Neural progenitor cell (in vitro differentiated cells): ENCODE measurements at regions not wholly inside any gene's neighbourhood (a gene's known extent, or its start where the extent isn't known, plus 50 kb on each side); places are given as distances from the start of the nearest gene placed in this dataset.

Experiments used
- DNase-seq: peaks from one replicate; pipeline ENCODE4 v3.0.0-alpha.2; 2016; ENCODE audit warnings: low spot score
- H2AFZ ChIP-seq: fragments of 200-600 bp; sonication (generic); replicated peaks from 2 replicates; pipeline ENCODE4 v1.6.1; 2016; ENCODE audit warnings: antibody characterized with exemption
- H3F3A ChIP-seq: fragments of 200-600 bp; sonication (generic); 2 replicates; pipeline ENCODE4 v1.6.1; 2016; ENCODE audit warnings: antibody characterized with exemption, low read depth
- H3K27ac ChIP-seq: fragments of 200-600 bp; sonication (generic); 2 replicates; pipeline ENCODE4 v1.5.1; 2016; ENCODE audit warnings: mild to moderate bottlenecking
- H3K27me3 ChIP-seq: fragments of 200-600 bp; sonication (generic); 2 replicates; pipeline ENCODE4 v1.6.1; 2016; ENCODE audit warnings: mild to moderate bottlenecking, moderate library complexity
- H3K36me3 ChIP-seq: fragments of 200-600 bp; sonication (generic); 2 replicates; pipeline ENCODE4 v1.5.1; 2016
- H3K4me1 ChIP-seq: fragments of 200-600 bp; sonication (generic); 2 replicates; pipeline ENCODE4 v1.6.1; 2016; ENCODE audit warnings: mixed run types
- H3K4me2 ChIP-seq: fragments of 200-600 bp; sonication (generic); 2 replicates; pipeline ENCODE4 v1.6.1; 2016
- H3K4me3 ChIP-seq: fragments of 200-600 bp; sonication (generic); 2 replicates; pipeline ENCODE4 v1.5.1; 2016
- H3K79me2 ChIP-seq: fragments of 200-600 bp; sonication (generic); 2 replicates; pipeline ENCODE4 v1.6.1; 2016; ENCODE audit warnings: low read depth
- H3K9ac ChIP-seq: fragments of 200-600 bp; sonication (generic); 2 replicates; pipeline ENCODE4 v1.6.1; 2016
- H3K9me3 ChIP-seq: fragments of 200-600 bp; sonication (generic); 2 replicates; pipeline ENCODE4 v1.5.1; 2016; ENCODE audit warnings: low read depth
- H4K20me1 ChIP-seq: fragments of 200-600 bp; sonication (generic); 2 replicates; pipeline ENCODE4 v1.6.1; 2016; ENCODE audit warnings: low read depth
- H3K27ac Mint-ChIP-seq: 3 replicates; pipeline ENCODE4 v1.8.0; 2021; ENCODE audit warnings: mixed read lengths
- H3K27me3 Mint-ChIP-seq: 2 replicates; pipeline ENCODE4 v1.8.0; 2022; ENCODE audit warnings: low read depth, mild to moderate bottlenecking, inconsistent platforms, moderate library complexity, mixed read lengths; ENCODE audit not compliant: insufficient read depth
- H3K36me3 Mint-ChIP-seq: 3 replicates; pipeline ENCODE4 v1.8.0; 2021; ENCODE audit warnings: mixed read lengths
- H3K4me1 Mint-ChIP-seq: 3 replicates; pipeline ENCODE4 v1.8.0; 2021; ENCODE audit warnings: mixed read lengths
- H3K4me3 Mint-ChIP-seq: 3 replicates; pipeline ENCODE4 v1.8.0; 2021; ENCODE audit warnings: mild to moderate bottlenecking, moderate library complexity, mixed read lengths
- H3K9me3 Mint-ChIP-seq: 3 replicates; pipeline ENCODE4 v1.8.0; 2020; ENCODE audit warnings: mixed read lengths
- CTCF ChIP-seq: fragments of 200-600 bp; sonication (generic); IDR thresholded peaks from 2 replicates; pipeline ENCODE4 v1.5.1; 2017; ENCODE audit warnings: antibody characterized with exemption, mild to moderate bottlenecking
- EZH2 ChIP-seq: fragments of 200-600 bp; sonication (generic); IDR thresholded peaks from 2 replicates; pipeline ENCODE4 v1.6.1; 2017; ENCODE audit warnings: antibody characterized with exemption, mild to moderate bottlenecking, moderate library complexity
- EZH2phosphoT487 ChIP-seq: fragments of 200-600 bp; sonication (generic); IDR thresholded peaks from 2 replicates; pipeline ENCODE4 v1.6.1; 2017; ENCODE audit warnings: antibody characterized with exemption

DNA sequence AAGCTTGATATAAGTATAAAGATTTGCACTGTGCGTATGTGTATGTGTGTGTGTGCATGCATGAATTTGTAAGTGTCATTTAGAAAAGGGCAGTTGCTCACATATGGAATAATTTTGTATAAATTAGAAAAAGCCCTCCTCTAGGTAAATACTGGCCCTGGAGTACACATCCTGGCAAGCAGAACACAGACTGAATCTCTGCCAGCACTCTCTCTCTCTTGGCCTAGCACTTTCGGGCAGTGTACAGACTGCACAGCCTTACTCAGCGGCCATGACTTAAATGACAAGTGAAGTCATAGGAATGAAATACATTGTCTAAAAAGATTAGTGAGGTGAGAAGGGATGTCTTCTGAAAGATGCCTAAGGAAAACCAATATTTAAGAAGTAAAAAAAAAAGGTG is 214.1 kb downstream of the RDH14 start:
- Histone ChIP-seq H3K4me1 (no peaks in the 10 kb centered on the region), H3K4me2 (no peak overlapping the region), H3F3A (no peaks in the 10 kb centered on the region), H3K9me3 (no peaks in the 10 kb centered on the region), H3K79me2 (no peaks in the 10 kb centered on the region), H3K27ac (no peak overlapping the region), H2AFZ (no peak overlapping the region), H3K9ac (no peak overlapping the region), H4K20me1 (no peaks in the 10 kb centered on the region), H3K27me3 (no peaks in the 10 kb centered on the region), H3K36me3 (no peaks in the 10 kb centered on the region), H3K4me3 (no peak overlapping the region)
- Mint-ChIP-seq H3K36me3 (no peaks in the 10 kb centered on the region), H3K9me3 (no peaks in the 10 kb centered on the region), H3K27me3 (no peaks in the 10 kb centered on the region), H3K27ac (no peak overlapping the region), H3K4me3 (no peak overlapping the region), H3K4me1 (no peaks in the 10 kb centered on the region)
- TF ChIP-seq CTCF = no peak
- TF ChIP-seq EZH2 = no peak
- TF ChIP-seq EZH2phosphoT487 = no peak
- no peak for DNase-seq

DNA sequence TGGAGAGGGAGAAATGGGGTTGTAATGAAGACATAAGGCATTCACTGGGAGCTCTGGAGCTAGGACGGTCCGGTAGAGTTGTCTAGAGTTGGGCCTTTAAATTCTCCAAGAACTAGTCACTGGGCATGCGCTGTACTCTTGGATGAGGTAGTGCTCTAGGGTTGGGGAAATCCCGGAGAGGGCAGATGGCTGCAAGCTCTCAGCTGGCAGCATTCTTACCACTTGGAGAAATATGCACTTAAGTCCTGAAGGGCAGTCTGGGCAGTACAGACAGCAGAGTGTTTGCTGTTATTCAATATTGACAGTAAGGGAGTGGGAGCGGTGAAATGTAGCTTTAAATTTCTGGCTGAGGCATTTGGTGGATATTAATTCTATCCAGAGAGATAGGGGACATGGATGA is 214.6 kb downstream of the RDH14 start:
- no peak overlapping the region for H3K9ac ChIP-seq
- H3K27ac Mint-ChIP-seq = no peak overlapping the region

GRCh38 chr2:18342901-18343300 is 217.6 kb downstream of the RDH14 start:
- no peak for DNase-seq
- H4K20me1 ChIP-seq = no peaks in the 10 kb centered on the region
- H3K9me3 ChIP-seq = no peaks in the 10 kb centered on the region
- H3K4me2 ChIP-seq = no peak overlapping the region
- no peaks in the 10 kb centered on the region for H3K36me3 Mint-ChIP-seq
- no peak overlapping the region for H3K27ac ChIP-seq
- H3K4me1 ChIP-seq = no peaks in the 10 kb centered on the region
- no peaks in the 10 kb centered on the region for H3F3A ChIP-seq
- H3K9ac ChIP-seq = no peak overlapping the region
- H3K4me3 ChIP-seq = no peak overlapping the region
- H3K9me3 Mint-ChIP-seq = no peaks in the 10 kb centered on the region
- H3K36me3 ChIP-seq = no peaks in the 10 kb centered on the region
- H2AFZ ChIP-seq = no peak overlapping the region
- H3K27me3 Mint-ChIP-seq = no peaks in the 10 kb centered on the region
- H3K4me1 Mint-ChIP-seq = no peaks in the 10 kb centered on the region
- H3K27me3 ChIP-seq = no peaks in the 10 kb centered on the region
- no peaks in the 10 kb centered on the region for H3K79me2 ChIP-seq
- no peak overlapping the region for H3K4me3 Mint-ChIP-seq
- TF ChIP-seq CTCF (no peak), EZH2 (no peak), EZH2phosphoT487 (no peak)
- no peak overlapping the region for H3K27ac Mint-ChIP-seq

More for the DNA sequence above, 214.6 kb downstream of the RDH14 start:
- Histone ChIP-seq H3K9me3 (no peaks in the 10 kb centered on the region), H3K4me1 (no peaks in the 10 kb centered on the region), H4K20me1 (no peaks in the 10 kb centered on the region), H3K36me3 (no peaks in the 10 kb centered on the region), H3K79me2 (no peaks in the 10 kb centered on the region), H3F3A (no peaks in the 10 kb centered on the region), H3K4me3 (no peak overlapping the region), H3K27ac (no peak overlapping the region), H3K4me2 (no peak overlapping the region), H3K27me3 (no peaks in the 10 kb centered on the region), H2AFZ (no peak overlapping the region)
- TF ChIP-seq EZH2phosphoT487 (no peak), CTCF (no peak), EZH2 (no peak)
- Mint-ChIP-seq H3K27me3 (no peaks in the 10 kb centered on the region), H3K9me3 (no peaks in the 10 kb centered on the region), H3K36me3 (no peaks in the 10 kb centered on the region), H3K4me1 (no peaks in the 10 kb centered on the region), H3K4me3 (no peak overlapping the region)
- no peak for DNase-seq

DNA sequence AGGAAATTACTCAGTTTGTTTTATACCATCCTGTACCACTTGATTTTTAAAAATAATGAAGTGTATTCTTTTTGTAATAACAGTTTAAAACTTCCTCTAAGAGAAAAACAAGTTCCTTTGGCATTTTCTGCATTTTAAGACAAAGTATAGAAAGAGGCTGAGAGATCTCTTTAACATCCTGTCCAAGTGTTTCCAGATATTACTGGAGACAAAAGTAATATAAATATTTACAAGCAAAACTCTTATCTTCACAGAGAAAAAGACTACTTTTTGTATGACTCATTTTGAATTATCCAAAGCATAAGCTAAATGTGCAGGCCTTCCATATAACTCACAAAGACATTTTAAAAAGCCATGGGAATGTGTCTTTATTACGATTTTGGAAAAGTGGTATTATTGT is 221.1 kb downstream of the RDH14 start:
- no peaks in the 10 kb centered on the region for H3K36me3 Mint-ChIP-seq
- Histone ChIP-seq H4K20me1 (no peaks in the 10 kb centered on the region), H3K79me2 (no peaks in the 10 kb centered on the region), H3K27me3 (no peaks in the 10 kb centered on the region), H3K27ac (no peak overlapping the region), H3K36me3 (no peaks in the 10 kb centered on the region), H3K4me1 (peaks cover 13% of the 10 kb centered on the region), H3K4me2 (no peak overlapping the region), H3K9me3 (no peaks in the 10 kb centered on the region), H3K4me3 (no peak overlapping the region), H2AFZ (no peak overlapping the region), H3K9ac (no peak overlapping the region), H3F3A (no peaks in the 10 kb centered on the region)
- H3K4me1 Mint-ChIP-seq = peaks cover 3% of the 10 kb centered on the region
- H3K27ac Mint-ChIP-seq = no peak overlapping the region
- H3K27me3 Mint-ChIP-seq = no peaks in the 10 kb centered on the region
- H3K4me3 Mint-ChIP-seq = no peak overlapping the region
- TF ChIP-seq EZH2phosphoT487 (no peak), CTCF (no peak), EZH2 (no peak)
- no peaks in the 10 kb centered on the region for H3K9me3 Mint-ChIP-seq
- no peak for DNase-seq
